Stimulated activated CD4-positive, alpha-beta T cell treated with anti-CD3 and anti-CD28 coated beads, Interleukin-12 subunit alpha, Interleukin-12 subunit beta, amount 100 ng/mL, for 4 hours (primary cell): ENCODE measurements at regions not wholly inside any gene's neighbourhood (a gene's known extent, or its start where the extent isn't known, plus 50 kb on each side); places are given as distances from the start of the nearest gene placed in this dataset.
"Not testable (repeated sequence)": the region's sequence is repeated elsewhere in the genome, so short reads cannot be mapped to it uniquely, and the experiment has no call there.

ENCODE experiments used
- DNase-seq: peaks from one replicate; pipeline ENCODE4 v3.0.0-alpha.2; 2020

- DNase-seq: no peak
Measured at GRCh38 chr19:20385061-20385460, 180.5 kb downstream of the ZNF737 start.

DNA sequence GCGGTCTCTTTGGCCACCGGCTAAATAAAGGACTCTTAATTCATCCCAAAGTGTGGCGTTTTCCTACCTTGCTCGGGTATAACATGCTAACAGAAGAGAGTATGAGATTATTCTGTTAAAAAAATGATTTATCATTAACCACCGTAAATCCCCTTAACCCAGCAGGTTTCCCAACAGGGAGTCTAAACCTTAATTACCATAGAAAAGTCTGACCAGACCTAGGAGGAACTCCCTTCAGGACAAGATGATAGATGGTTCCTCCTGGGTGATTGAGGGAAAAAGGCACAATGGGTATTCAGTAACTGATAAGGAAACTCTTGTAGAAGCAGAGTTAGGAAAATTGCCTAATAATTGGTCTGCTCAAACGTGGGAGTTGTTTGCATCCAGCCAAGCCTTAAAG, 193.7 kb downstream of the ZNF737 start:
- no peak for DNase-seq

- not testable (repeated sequence) for DNase-seq
Measured at GRCh38 chr19:20371304-20371703, 194.3 kb downstream of the ZNF737 start.

DNA sequence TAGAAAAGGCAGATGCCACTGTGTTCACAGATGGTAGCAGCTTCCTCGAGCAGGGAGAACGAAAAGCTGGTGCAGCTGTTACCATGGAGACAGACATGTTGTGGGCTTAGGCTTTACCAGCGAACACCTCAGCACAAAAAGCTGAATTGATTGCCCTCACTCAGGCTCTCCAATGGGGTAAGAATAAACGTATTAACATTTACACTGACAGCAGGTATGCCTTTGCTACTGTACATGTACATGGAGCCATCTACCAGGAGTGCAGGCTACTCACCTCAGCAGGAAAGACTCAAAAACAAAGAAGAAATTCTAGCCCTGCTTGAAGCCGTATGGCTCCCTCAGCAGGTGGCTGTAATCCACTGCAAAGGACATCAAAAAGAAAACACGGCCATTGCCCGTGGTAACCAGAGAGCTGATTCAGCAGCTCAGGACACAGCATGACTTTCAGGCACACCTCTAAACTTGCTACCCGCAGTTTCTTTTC, 197.7 kb downstream of the ZNF737 start:
- DNase-seq: no peak

GRCh38 chr19:20365146-20365545, 198.1 kb downstream of the ZNF486 start:
- DNase-seq: no peak

GRCh38 chr19:20359933-20360720, 193.1 kb downstream of the ZNF486 start:
- DNase-seq: no peak

- not testable (repeated sequence) for DNase-seq
Measured at GRCh38 chr19:20358841-20359465, 191.9 kb downstream of the ZNF486 start.

DNA sequence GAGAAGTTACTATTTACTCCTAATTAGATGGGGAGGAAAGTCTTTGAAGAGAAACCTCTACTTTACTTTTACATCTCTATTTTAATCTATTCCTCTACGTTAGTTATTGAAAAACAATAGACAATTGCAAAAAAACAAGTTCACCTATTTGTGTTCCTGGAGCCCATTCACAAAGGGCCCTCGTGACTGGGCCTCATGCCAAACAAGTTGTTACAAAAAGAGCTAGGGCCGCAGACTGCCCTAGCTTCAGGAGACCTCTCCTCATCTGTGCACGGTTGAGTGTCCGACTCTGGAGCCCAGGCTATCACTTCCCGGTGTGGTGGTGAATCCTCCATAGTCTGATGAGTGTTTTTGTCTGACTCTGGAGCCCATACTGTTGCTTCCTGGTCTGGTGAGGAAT, 190.9 kb downstream of the ZNF486 start:
- no peak for DNase-seq

DNA sequence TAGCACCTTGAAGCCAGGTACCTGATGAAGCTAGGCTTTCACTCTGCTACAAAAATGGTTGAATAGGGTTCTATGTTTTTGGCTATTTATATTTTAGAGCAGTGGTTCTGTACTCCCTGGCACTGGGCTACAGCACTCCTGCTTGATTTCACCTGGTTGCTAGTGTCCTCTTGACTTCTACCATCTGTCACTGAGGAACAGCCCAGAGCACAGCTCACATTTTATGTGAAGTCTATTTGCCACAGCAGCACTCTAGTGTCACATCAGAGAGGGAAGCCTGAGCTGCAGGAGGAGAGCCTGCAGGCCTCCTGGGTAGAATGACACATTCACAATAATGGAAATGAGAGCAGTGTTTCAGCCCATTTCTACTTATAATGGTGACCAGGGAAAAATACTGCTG, 184.2 kb downstream of the ZNF486 start:
- DNase-seq: no peak

DNA sequence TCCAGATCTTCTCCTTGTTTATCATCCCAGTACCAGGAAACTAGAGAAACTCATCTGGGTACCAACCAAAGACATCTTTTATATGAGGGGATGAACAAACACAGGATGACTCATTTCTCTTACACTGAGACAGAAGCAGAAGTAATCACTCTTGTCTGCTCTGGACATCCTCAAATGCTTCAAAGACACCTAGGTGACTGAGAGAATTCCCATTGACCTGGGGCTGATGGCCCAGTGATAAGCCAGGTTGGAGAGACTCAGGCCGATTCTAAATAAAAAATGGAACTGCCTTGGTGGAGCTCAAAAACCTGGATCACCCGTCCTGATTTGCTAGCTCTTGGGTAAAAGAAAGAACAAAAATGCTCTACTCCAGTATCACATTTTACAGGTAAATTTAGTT, 182.2 kb downstream of the ZNF486 start:
- DNase-seq: no peak

- DNase-seq: no peak
Measured at GRCh38 chr19:20339444-20339843, 172.4 kb downstream of the ZNF486 start.

- no peak for DNase-seq
Measured at GRCh38 chr19:20334760-20335159, 167.7 kb downstream of the ZNF486 start.

- DNase-seq: no peak
Measured at GRCh38 chr19:20333508-20333907, 166.5 kb downstream of the ZNF486 start.

- DNase-seq: no peak
Measured at GRCh38 chr19:20325151-20325550, 158.1 kb downstream of the ZNF486 start.

- no peak for DNase-seq
Measured at GRCh38 chr19:20321139-20321763, 154.2 kb downstream of the ZNF486 start.

DNA sequence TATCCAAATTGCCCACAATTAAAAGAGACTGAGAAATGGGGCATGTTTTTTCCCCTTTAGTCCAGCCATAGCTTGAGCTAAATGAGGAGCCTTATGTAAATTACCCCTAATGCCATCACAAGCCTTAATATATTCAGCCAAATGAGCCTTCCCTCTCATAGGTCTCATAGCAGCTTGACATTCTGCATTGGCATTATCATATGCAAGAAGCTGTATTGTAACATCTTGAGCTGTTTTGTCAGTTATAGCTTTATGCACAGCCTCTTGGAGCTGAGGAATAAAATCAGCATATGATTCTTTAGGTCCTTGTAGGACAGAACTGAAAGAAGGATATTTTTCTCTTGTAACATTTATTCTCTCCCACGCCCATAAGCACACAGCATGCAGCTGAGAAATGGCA, 153.2 kb downstream of the ZNF486 start:
- no peak for DNase-seq

DNA sequence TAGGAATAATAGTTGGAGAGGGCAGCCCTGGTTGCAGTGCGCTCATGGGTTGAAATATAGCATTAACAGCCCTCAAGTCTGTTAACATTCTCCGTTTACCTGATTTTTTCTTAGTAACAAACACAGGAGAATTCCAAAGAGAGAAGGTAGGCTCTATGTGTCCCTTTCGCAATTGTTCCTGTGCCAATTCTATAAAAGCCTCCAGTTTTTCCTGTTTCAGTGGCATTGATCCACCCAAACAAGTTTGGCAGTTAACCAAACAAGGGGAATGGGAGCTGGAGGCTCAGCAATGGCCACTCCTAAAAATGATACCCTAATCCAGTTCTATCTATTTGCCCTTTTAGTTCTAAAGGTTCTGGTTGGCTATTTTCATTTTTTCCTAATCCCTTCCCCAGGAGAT, 151.6 kb downstream of the ZNF486 start:
- no peak for DNase-seq

GRCh38 chr19:20315543-20315942, 148.5 kb downstream of the ZNF486 start:
- DNase-seq: no peak

GRCh38 chr19:20313894-20314293, 146.9 kb downstream of the ZNF486 start:
- DNase-seq: no peak

- DNase-seq: no peak
Measured at GRCh38 chr19:20307127-20307526, 140.1 kb downstream of the ZNF486 start.

GRCh38 chr19:20296314-20296713, 129.3 kb downstream of the ZNF486 start:
- not testable (repeated sequence) for DNase-seq

GRCh38 chr19:20294181-20294580, 127.2 kb downstream of the ZNF486 start:
- no peak for DNase-seq

GRCh38 chr19:20292520-20292919, 125.5 kb downstream of the ZNF486 start:
- not testable (repeated sequence) for DNase-seq

DNA sequence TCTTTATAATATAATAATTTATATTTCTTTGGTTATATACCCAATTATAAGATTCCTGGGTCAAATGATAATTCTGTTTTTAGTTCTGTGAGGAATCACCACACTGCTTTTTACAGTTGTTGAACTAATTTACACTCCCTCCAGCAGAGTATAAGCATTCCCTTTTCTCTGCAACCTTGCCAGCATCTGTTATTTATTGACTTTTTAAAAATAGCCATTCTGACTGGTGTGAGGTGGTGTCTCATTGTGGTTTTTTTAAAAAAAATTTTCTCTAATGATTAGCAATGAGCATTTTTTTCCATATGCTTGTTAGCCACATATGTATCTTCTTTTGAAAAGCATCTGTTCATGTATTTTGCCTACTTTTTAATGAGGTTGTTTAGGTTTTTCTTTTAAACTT, 122.2 kb downstream of the ZNF486 start:
- no peak for DNase-seq
